GM23338 (cell line): ENCODE measurements at regions not wholly inside any gene's neighbourhood (a gene's known extent, or its start where the extent isn't known, plus 50 kb on each side); places are given as distances from the start of the nearest gene placed in this dataset.

Experiments used
- ATAC-seq: fragments of 200-7000 bp; cut with Tn5 transposase; 3 replicates; pipeline ENCODE4 v1.9.1; 2020
- DNase-seq: peaks from one replicate; pipeline ENCODE4 v3.0.0-alpha.2; 2015; ENCODE audit warnings: low spot score
- H2AFZ ChIP-seq: fragments of 200-600 bp; sonication (generic); 2 replicates; pipeline ENCODE4 v1.8.0; 2016; ENCODE audit warnings: antibody characterized with exemption, mild to moderate bottlenecking, moderate library complexity
- H3F3A ChIP-seq: fragments of 200-600 bp; sonication (generic); replicated peaks from 2 replicates; pipeline ENCODE4 v1.8.0; 2017; ENCODE audit warnings: antibody characterized with exemption, mixed run types, low read depth
- H3K27ac ChIP-seq: fragments of 200-600 bp; sonication (generic); 2 replicates; pipeline ENCODE4 v1.6.1; 2016; ENCODE audit warnings: low read depth
- H3K27me3 ChIP-seq: fragments of 200-600 bp; sonication (generic); 2 replicates; pipeline ENCODE4 v1.8.0; 2016; ENCODE audit warnings: mild to moderate bottlenecking, mixed run types, moderate library complexity; ENCODE audit not compliant: insufficient read depth
- H3K36me3 ChIP-seq: fragments of 200-600 bp; sonication (generic); 2 replicates; pipeline ENCODE4 v1.8.0; 2016; ENCODE audit warnings: mild to moderate bottlenecking; ENCODE audit not compliant: insufficient read depth
- H3K4me1 ChIP-seq: fragments of 200-600 bp; sonication (generic); 2 replicates; pipeline ENCODE4 v1.8.0; 2016; ENCODE audit warnings: mild to moderate bottlenecking, moderate library complexity; ENCODE audit not compliant: insufficient read depth
- H3K4me2 ChIP-seq: fragments of 200-600 bp; sonication (generic); 2 replicates; pipeline ENCODE4 v1.7.1; 2017; ENCODE audit warnings: mixed run types
- H3K4me3 ChIP-seq: fragments of 200-600 bp; sonication (generic); 2 replicates; pipeline ENCODE4 v1.6.1; 2016; ENCODE audit warnings: mixed run types
- H3K79me2 ChIP-seq: fragments of 200-600 bp; sonication (generic); replicated peaks from 2 replicates; pipeline ENCODE4 v1.8.0; 2017; ENCODE audit warnings: mild to moderate bottlenecking; ENCODE audit not compliant: insufficient read depth
- H3K9me2 ChIP-seq: fragments of 200-600 bp; sonication (generic); 2 replicates; pipeline ENCODE4 v1.8.0; 2017; ENCODE audit not compliant: insufficient read depth
- H4K20me1 ChIP-seq: fragments of 200-600 bp; sonication (generic); replicated peaks from 2 replicates; pipeline ENCODE4 v1.8.0; 2017; ENCODE audit warnings: mild to moderate bottlenecking; ENCODE audit not compliant: insufficient read depth
- H3K27ac Mint-ChIP-seq: 2 replicates; pipeline ENCODE4 v1.8.0; 2020; ENCODE audit warnings: inconsistent platforms, mild to moderate bottlenecking, moderate library complexity, mixed read lengths
- H3K27me3 Mint-ChIP-seq: 3 replicates; pipeline ENCODE4 v1.8.0; 2022; ENCODE audit warnings: low read depth, mild to moderate bottlenecking, moderate library complexity, mixed read lengths, inconsistent platforms; ENCODE audit not compliant: insufficient read depth, poor library complexity
- H3K36me3 Mint-ChIP-seq: 3 replicates; pipeline ENCODE4 v1.8.0; 2021; ENCODE audit warnings: low read depth, mild to moderate bottlenecking, inconsistent platforms, moderate library complexity, mixed read lengths
- H3K4me1 Mint-ChIP-seq: 3 replicates; pipeline ENCODE4 v1.8.0; 2020; ENCODE audit warnings: mild to moderate bottlenecking, inconsistent platforms, mixed read lengths
- H3K4me3 Mint-ChIP-seq: 3 replicates; pipeline ENCODE4 v1.8.0; 2021; ENCODE audit warnings: moderate library complexity, mild to moderate bottlenecking, inconsistent platforms, mixed read lengths
- H3K9me3 Mint-ChIP-seq: 3 replicates; pipeline ENCODE4 v1.8.0; 2020; ENCODE audit warnings: moderate library complexity, mild to moderate bottlenecking, inconsistent platforms, mixed read lengths
- EZH2 ChIP-seq: fragments of 200-600 bp; sonication (generic); IDR thresholded peaks from one replicate; pipeline ENCODE4 v1.8.0; 2017; ENCODE audit warnings: antibody characterized with exemption, mild to moderate bottlenecking, low read depth; ENCODE audit not compliant: unreplicated experiment
- EZH2phosphoT487 ChIP-seq: fragments of 200-600 bp; sonication (generic); IDR thresholded peaks from one replicate; pipeline ENCODE4 v1.8.1; 2018; ENCODE audit warnings: antibody characterized with exemption; ENCODE audit not compliant: unreplicated experiment
- JUNB ChIP-seq: IDR thresholded peaks from one replicate; pipeline ENCODE4 v1.6.1; 2016; ENCODE audit warnings: antibody characterized with exemption; ENCODE audit not compliant: unreplicated experiment
- POLR2AphosphoS5 ChIP-seq: IDR thresholded peaks from 2 replicates; pipeline ENCODE4 v1.6.1; 2016; ENCODE audit warnings: antibody characterized with exemption, low read depth
- STAT1 ChIP-seq: IDR thresholded peaks from one replicate; pipeline ENCODE4 v1.6.1; 2016; ENCODE audit warnings: antibody characterized with exemption; ENCODE audit not compliant: unreplicated experiment
- TF ChIP-seq, protein P1 (sequence below): fragments of 250-450 bp; sonication (Bioruptor Pico); IDR thresholded peaks from 2 replicates; pipeline ENCODE4 v1.5.0; 2020; ENCODE audit warnings: mild to moderate bottlenecking, moderate library complexity
- TF ChIP-seq, protein P2 (sequence below): IDR thresholded peaks from one replicate; pipeline ENCODE4 v1.6.1; 2018; ENCODE audit warnings: antibody characterized with exemption; ENCODE audit not compliant: unreplicated experiment

GRCh38 chrX:15016051-15016450 is 142.8 kb downstream of the MOSPD2 start (continued):
- TF ChIP-seq, protein P1, sequence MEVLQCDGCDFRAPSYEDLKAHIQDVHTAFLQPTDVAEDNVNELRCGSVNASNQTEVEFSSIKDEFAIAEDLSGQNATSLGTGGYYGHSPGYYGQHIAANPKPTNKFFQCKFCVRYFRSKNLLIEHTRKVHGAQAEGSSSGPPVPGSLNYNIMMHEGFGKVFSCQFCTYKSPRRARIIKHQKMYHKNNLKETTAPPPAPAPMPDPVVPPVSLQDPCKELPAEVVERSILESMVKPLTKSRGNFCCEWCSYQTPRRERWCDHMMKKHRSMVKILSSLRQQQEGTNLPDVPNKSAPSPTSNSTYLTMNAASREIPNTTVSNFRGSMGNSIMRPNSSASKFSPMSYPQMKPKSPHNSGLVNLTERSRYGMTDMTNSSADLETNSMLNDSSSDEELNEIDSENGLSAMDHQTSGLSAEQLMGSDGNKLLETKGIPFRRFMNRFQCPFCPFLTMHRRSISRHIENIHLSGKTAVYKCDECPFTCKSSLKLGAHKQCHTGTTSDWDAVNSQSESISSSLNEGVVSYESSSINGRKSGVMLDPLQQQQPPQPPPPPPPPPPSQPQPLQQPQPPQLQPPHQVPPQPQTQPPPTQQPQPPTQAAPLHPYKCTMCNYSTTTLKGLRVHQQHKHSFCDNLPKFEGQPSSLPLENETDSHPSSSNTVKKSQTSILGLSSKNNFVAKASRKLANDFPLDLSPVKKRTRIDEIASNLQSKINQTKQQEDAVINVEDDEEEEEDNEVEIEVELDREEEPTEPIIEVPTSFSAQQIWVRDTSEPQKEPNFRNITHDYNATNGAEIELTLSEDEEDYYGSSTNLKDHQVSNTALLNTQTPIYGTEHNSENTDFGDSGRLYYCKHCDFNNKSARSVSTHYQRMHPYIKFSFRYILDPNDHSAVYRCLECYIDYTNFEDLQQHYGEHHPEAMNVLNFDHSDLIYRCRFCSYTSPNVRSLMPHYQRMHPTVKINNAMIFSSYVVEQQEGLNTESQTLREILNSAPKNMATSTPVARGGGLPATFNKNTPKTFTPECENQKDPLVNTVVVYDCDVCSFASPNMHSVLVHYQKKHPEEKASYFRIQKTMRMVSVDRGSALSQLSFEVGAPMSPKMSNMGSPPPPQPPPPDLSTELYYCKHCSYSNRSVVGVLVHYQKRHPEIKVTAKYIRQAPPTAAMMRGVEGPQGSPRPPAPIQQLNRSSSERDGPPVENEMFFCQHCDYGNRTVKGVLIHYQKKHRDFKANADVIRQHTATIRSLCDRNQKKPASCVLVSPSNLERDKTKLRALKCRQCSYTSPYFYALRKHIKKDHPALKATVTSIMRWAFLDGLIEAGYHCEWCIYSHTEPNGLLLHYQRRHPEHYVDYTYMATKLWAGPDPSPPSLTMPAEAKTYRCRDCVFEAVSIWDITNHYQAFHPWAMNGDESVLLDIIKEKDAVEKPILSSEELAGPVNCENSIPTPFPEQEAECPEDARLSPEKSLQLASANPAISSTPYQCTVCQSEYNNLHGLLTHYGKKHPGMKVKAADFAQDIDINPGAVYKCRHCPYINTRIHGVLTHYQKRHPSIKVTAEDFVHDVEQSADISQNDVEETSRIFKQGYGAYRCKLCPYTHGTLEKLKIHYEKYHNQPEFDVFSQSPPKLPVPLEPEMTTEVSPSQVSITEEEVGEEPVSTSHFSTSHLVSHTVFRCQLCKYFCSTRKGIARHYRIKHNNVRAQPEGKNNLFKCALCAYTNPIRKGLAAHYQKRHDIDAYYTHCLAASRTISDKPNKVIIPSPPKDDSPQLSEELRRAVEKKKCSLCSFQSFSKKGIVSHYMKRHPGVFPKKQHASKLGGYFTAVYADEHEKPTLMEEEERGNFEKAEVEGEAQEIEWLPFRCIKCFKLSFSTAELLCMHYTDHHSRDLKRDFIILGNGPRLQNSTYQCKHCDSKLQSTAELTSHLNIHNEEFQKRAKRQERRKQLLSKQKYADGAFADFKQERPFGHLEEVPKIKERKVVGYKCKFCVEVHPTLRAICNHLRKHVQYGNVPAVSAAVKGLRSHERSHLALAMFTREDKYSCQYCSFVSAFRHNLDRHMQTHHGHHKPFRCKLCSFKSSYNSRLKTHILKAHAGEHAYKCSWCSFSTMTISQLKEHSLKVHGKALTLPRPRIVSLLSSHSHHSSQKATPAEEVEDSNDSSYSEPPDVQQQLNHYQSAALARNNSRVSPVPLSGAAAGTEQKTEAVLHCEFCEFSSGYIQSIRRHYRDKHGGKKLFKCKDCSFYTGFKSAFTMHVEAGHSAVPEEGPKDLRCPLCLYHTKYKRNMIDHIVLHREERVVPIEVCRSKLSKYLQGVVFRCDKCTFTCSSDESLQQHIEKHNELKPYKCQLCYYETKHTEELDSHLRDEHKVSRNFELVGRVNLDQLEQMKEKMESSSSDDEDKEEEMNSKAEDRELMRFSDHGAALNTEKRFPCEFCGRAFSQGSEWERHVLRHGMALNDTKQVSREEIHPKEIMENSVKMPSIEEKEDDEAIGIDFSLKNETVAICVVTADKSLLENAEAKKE (CRISPR knock-in tag) = no peak
- TF ChIP-seq STAT1 = no peak

DNA sequence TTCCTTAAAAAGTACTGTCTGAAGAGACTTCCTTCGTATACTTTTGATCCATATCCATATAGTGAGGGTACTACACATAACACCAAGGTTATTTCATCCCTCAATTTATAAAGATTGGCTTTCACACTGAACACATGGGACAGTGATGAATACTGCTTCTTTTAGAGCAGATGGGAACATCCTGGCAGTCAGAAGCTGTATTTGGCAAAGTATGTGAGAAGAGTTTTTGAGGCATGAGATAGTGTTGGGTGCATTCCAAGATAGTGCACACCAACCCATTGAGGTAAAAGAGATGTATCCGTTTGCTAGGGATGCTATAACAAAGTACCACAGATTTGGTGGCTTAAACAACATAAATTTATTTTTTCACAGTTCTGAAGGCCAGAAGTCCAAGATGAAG is 141.1 kb downstream of the MOSPD2 start:
- H3K27me3 ChIP-seq = no peaks in the 10 kb centered on the region
- H3K36me3 ChIP-seq = no peaks in the 10 kb centered on the region
- H3K79me2 ChIP-seq = no peaks in the 10 kb centered on the region
- H3K27ac ChIP-seq = no peak overlapping the region
- no peak overlapping the region for H2AFZ ChIP-seq
- H3K36me3 Mint-ChIP-seq = no peaks in the 10 kb centered on the region
- H3K9me3 Mint-ChIP-seq = no peaks in the 10 kb centered on the region
- no peak overlapping the region for H3K4me3 ChIP-seq
- H3K27me3 Mint-ChIP-seq = peaks cover 4% of the 10 kb centered on the region
- no peaks in the 10 kb centered on the region for H3F3A ChIP-seq
- DNase-seq (no peak), ATAC-seq (no peak)
- no peaks in the 10 kb centered on the region for H3K4me1 Mint-ChIP-seq
- H3K27ac Mint-ChIP-seq = no peak overlapping the region
- no peaks in the 10 kb centered on the region for H3K9me2 ChIP-seq
- no peaks in the 10 kb centered on the region for H4K20me1 ChIP-seq
- H3K4me1 ChIP-seq = no peaks in the 10 kb centered on the region
- no peak overlapping the region for H3K4me3 Mint-ChIP-seq
- no peak overlapping the region for H3K4me2 ChIP-seq
- TF ChIP-seq POLR2AphosphoS5 (no peak), JUNB (no peak), EZH2 (no peak), STAT1 (no peak), EZH2phosphoT487 (no peak)
- TF ChIP-seq, protein P2, sequence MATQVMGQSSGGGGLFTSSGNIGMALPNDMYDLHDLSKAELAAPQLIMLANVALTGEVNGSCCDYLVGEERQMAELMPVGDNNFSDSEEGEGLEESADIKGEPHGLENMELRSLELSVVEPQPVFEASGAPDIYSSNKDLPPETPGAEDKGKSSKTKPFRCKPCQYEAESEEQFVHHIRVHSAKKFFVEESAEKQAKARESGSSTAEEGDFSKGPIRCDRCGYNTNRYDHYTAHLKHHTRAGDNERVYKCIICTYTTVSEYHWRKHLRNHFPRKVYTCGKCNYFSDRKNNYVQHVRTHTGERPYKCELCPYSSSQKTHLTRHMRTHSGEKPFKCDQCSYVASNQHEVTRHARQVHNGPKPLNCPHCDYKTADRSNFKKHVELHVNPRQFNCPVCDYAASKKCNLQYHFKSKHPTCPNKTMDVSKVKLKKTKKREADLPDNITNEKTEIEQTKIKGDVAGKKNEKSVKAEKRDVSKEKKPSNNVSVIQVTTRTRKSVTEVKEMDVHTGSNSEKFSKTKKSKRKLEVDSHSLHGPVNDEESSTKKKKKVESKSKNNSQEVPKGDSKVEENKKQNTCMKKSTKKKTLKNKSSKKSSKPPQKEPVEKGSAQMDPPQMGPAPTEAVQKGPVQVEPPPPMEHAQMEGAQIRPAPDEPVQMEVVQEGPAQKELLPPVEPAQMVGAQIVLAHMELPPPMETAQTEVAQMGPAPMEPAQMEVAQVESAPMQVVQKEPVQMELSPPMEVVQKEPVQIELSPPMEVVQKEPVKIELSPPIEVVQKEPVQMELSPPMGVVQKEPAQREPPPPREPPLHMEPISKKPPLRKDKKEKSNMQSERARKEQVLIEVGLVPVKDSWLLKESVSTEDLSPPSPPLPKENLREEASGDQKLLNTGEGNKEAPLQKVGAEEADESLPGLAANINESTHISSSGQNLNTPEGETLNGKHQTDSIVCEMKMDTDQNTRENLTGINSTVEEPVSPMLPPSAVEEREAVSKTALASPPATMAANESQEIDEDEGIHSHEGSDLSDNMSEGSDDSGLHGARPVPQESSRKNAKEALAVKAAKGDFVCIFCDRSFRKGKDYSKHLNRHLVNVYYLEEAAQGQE = no peak
